ENCODE measurements at regions not wholly inside any gene's neighbourhood (a gene's known extent, or its start where the extent isn't known, plus 50 kb on each side); places are given as distances from the start of the nearest gene placed in this dataset.

- TF ChIP-seq BACH1 (IDR thresholded peaks at IDR 0.05; ENCODE audit: low read length): no peak
- no peak for TF ChIP-seq CHD2 (IDR thresholded peaks at IDR 0.05; ENCODE audit: low read length)
- TF ChIP-seq FOSL1 (IDR thresholded peaks at IDR 0.05; ENCODE audit: insufficient read depth, low read depth, low read length): no peak
- no peak for TF ChIP-seq RBBP5 (IDR thresholded peaks at IDR 0.05; ENCODE audit: borderline replicate concordance, low read depth, low read length)
- no peak for TF ChIP-seq RAD21 (IDR thresholded peaks at IDR 0.05 in 1 of 2, conservative IDR thresholded peaks at IDR 0.05 in 1 of 2; ENCODE audit: low read depth in 2 of 2, low read length in 2 of 2)
Measured at GRCh38 chr7:26439521-26440232, 148.0 kb downstream of the SNX10 start (continued).
